HEK293 (cell line): ENCODE measurements at regions not wholly inside any gene's neighbourhood (a gene's known extent, or its start where the extent isn't known, plus 50 kb on each side); places are given as distances from the start of the nearest gene placed in this dataset.

Experiments
- CTCF ChIA-PET: fragments of 350-600 bp; formaldehyde crosslinking; extraction: SDS; loops from one replicate; lab custom pipeline; 2021; ENCODE audit warnings: antibody characterized with exemption; lab: Yijun Ruan, JAX
- POLR2A ChIA-PET: fragments of 300-600 bp; formaldehyde crosslinking; extraction: SDS; loops from one replicate; lab custom pipeline; 2020; ENCODE audit warnings: antibody characterized with exemption, inconsistent platforms; lab: Yijun Ruan, JAX
- H3K27ac ChIP-seq: fragments of 200-500 bp; sonication (Bioruptor generic); 2 replicates; pipeline ENCODE4 v1.5.1; 2014; ENCODE audit warnings: low read depth, low read length, control low read depth, inconsistent platforms; ENCODE audit errors: extremely low read depth
- H3K36me3 ChIP-seq, 2 experiments: fragments of 200-500 bp in 1 of 2; sonication (Bioruptor generic) in 1 of 2; 1 replicate in 1 of 2; 2 replicates in 1 of 2; pipeline ENCODE4 v1.5.1; 2014 to 2017; ENCODE audit warnings: inconsistent platforms in 2 of 2, low read length in 2 of 2; ENCODE audit not compliant: control insufficient read depth in 2 of 2, insufficient read depth in 1 of 2
- H3K4me1 ChIP-seq: fragments of 200-500 bp; sonication (Bioruptor generic); 2 replicates; pipeline ENCODE4 v1.5.1; 2014; ENCODE audit warnings: mild to moderate bottlenecking, low read length, inconsistent platforms; ENCODE audit not compliant: control insufficient read depth, insufficient read depth
- H3K4me3 ChIP-seq: 2 replicates; pipeline ENCODE4 v1.5.1; 2011; ENCODE audit warnings: low read depth, mild to moderate bottlenecking, control low read depth, low read length, moderate library complexity
- H3K9me3 ChIP-seq: fragments of 200-500 bp; sonication (Bioruptor generic); 2 replicates; pipeline ENCODE4 v1.5.1; 2014; ENCODE audit warnings: low read depth, low read length, inconsistent platforms; ENCODE audit not compliant: control insufficient read depth, insufficient read depth
- FEZF1 ChIP-seq: fragments of 450-650 bp; formaldehyde crosslinking; IDR thresholded peaks from 2 replicates; pipeline ENCODE4 v1.5.1; 2016; ENCODE audit warnings: missing biosample characterization, missing genetic modification characterization
- HIC1 ChIP-seq: fragments of 450-650 bp; formaldehyde crosslinking; IDR thresholded peaks from 2 replicates; pipeline ENCODE4 v1.5.1; 2016; ENCODE audit warnings: missing biosample characterization, missing genetic modification characterization
- KLF17 ChIP-seq: fragments of 450-650 bp; formaldehyde crosslinking; IDR thresholded peaks from 2 replicates; pipeline ENCODE4 v1.5.1; 2016; ENCODE audit warnings: missing biosample characterization, missing genetic modification characterization
- KLF7 ChIP-seq: fragments of 450-650 bp; formaldehyde crosslinking; IDR thresholded peaks from 2 replicates; pipeline ENCODE4 v1.5.1; 2016; ENCODE audit warnings: missing biosample characterization, missing genetic modification characterization, borderline replicate concordance
- SCRT2 ChIP-seq: fragments of 450-650 bp; formaldehyde crosslinking; IDR thresholded peaks from 2 replicates; pipeline ENCODE4 v1.5.1; 2016; ENCODE audit warnings: missing biosample characterization, missing genetic modification characterization
- SP2 ChIP-seq: fragments of 450-650 bp; formaldehyde crosslinking; IDR thresholded peaks from 2 replicates; pipeline ENCODE4 v1.5.1; 2016; ENCODE audit warnings: missing biosample characterization, missing genetic modification characterization
- TCF7L2 ChIP-seq: IDR thresholded peaks from 2 replicates; pipeline ENCODE4 v1.6.1; 2011; ENCODE audit warnings: low read depth, mild to moderate bottlenecking, inconsistent platforms, low read length, moderate library complexity, borderline replicate concordance
- ZBTB21 ChIP-seq: fragments of 450-650 bp; formaldehyde crosslinking; IDR thresholded peaks from 2 replicates; pipeline ENCODE4 v1.5.1; 2017; ENCODE audit warnings: missing biosample characterization, missing genetic modification characterization
- ZFP69B ChIP-seq: fragments of 450-650 bp; formaldehyde crosslinking; IDR thresholded peaks from 2 replicates; pipeline ENCODE4 v1.5.1; 2016; ENCODE audit warnings: missing biosample characterization, missing genetic modification characterization
- ZNF169 ChIP-seq: fragments of 450-650 bp; formaldehyde crosslinking; IDR thresholded peaks from 2 replicates; pipeline ENCODE4 v1.5.1; 2016; ENCODE audit warnings: missing biosample characterization, missing genetic modification characterization
- ZNF23 ChIP-seq: fragments of 450-650 bp; formaldehyde crosslinking; IDR thresholded peaks from 2 replicates; pipeline ENCODE4 v1.5.1; 2016; ENCODE audit warnings: missing biosample characterization, missing genetic modification characterization, borderline replicate concordance
- ZNF433 ChIP-seq: fragments of 450-650 bp; formaldehyde crosslinking; IDR thresholded peaks from 2 replicates; pipeline ENCODE4 v1.5.1; 2016; ENCODE audit warnings: missing biosample characterization, missing genetic modification characterization, low read depth
- ZNF488 ChIP-seq: fragments of 450-650 bp; formaldehyde crosslinking; IDR thresholded peaks from 2 replicates; pipeline ENCODE4 v1.5.1; 2016; ENCODE audit warnings: missing biosample characterization, missing genetic modification characterization
- ZNF571 ChIP-seq: fragments of 450-650 bp; formaldehyde crosslinking; IDR thresholded peaks from 2 replicates; pipeline ENCODE4 v1.5.0; 2017; ENCODE audit warnings: missing biosample characterization, missing genetic modification characterization
- ZNF610 ChIP-seq: fragments of 450-650 bp; formaldehyde crosslinking; IDR thresholded peaks from 2 replicates; pipeline ENCODE4 v1.5.1; 2016; ENCODE audit warnings: missing biosample characterization, missing genetic modification characterization, borderline replicate concordance
- ZNF692 ChIP-seq: fragments of 450-650 bp; formaldehyde crosslinking; IDR thresholded peaks from 2 replicates; pipeline ENCODE4 v1.5.1; 2016; ENCODE audit warnings: missing biosample characterization, missing genetic modification characterization
- ZNF701 ChIP-seq: fragments of 450-650 bp; formaldehyde crosslinking; IDR thresholded peaks from 2 replicates; pipeline ENCODE4 v1.5.1; 2016; ENCODE audit warnings: missing biosample characterization, missing genetic modification characterization
- ZNF707 ChIP-seq: fragments of 450-650 bp; formaldehyde crosslinking; IDR thresholded peaks from 2 replicates; pipeline ENCODE4 v1.5.1; 2016; ENCODE audit warnings: missing biosample characterization, missing genetic modification characterization
- ZSCAN16 ChIP-seq: fragments of 450-650 bp; formaldehyde crosslinking; IDR thresholded peaks from 2 replicates; pipeline ENCODE4 v1.5.1; 2016; ENCODE audit warnings: missing biosample characterization, missing genetic modification characterization

GRCh38 chr11:23308041-23308440, 447.8 kb upstream of the CCDC179 start:
- no peak overlapping the region for H3K27ac ChIP-seq
- no peaks in the 10 kb centered on the region for H3K9me3 ChIP-seq
- TF ChIP-seq TCF7L2 = no peak
- TF ChIP-seq ZNF571 = no peak
- TF ChIP-seq, all 188 proteins: peak for 0
- ChIA-PET CTCF (no interaction called here), POLR2A (no interaction called here)
- H3K36me3 ChIP-seq = no peaks in the 10 kb centered on the region
- H3K4me3 ChIP-seq = no peak overlapping the region
- H3K4me1 ChIP-seq = no peaks in the 10 kb centered on the region

GRCh38 chr11:23310276-23310675, 450.0 kb upstream of the CCDC179 start:
- TF ChIP-seq ZNF701 (tag by site-specific recombination) (no peak), ZBTB21 (tag by site-specific recombination) (no peak), ZNF169 (tag by site-specific recombination) (no peak), KLF7 (no peak)
- TF ChIP-seq, all 188 proteins: peak for 0
- no peak overlapping the region for H3K27ac ChIP-seq
- H3K4me3 ChIP-seq = no peak overlapping the region
- POLR2A ChIA-PET = no interaction called here
- no peaks in the 10 kb centered on the region for H3K9me3 ChIP-seq
- H3K4me1 ChIP-seq = no peaks in the 10 kb centered on the region
- no peaks in the 10 kb centered on the region for H3K36me3 ChIP-seq
- CTCF ChIA-PET = interaction anchor here (0.6 to 1.1 kb wide), 2 partner anchors 8 to 686 kb away, joined by 3 to 4 read pairs; no protein-coding TSS in a partner anchor

GRCh38 chr11:23311986-23312940, 452.0 kb upstream of the CCDC179 start:
- no peak for TF ChIP-seq SP2 (tag by site-specific recombination)
- TF ChIP-seq ZNF692 (tag by site-specific recombination) = no peak
- TF ChIP-seq SCRT2 (tag by site-specific recombination) = no peak
- TF ChIP-seq ZNF488 (tag by site-specific recombination) = no peak
- TF ChIP-seq ZNF433 (tag by site-specific recombination) = no peak
- TF ChIP-seq HIC1 (tag by site-specific recombination) = no peak
- TF ChIP-seq ZNF610 (tag by site-specific recombination) = no peak
- no peak for TF ChIP-seq ZFP69B (tag by site-specific recombination)
- TF ChIP-seq FEZF1 (tag by site-specific recombination) = no peak
- TF ChIP-seq ZSCAN16 = no peak
- TF ChIP-seq ZNF707 (tag by site-specific recombination) = no peak
- TF ChIP-seq ZNF23 (tag by site-specific recombination) = no peak
- TF ChIP-seq KLF17 (tag by site-specific recombination) = no peak
- Histone ChIP-seq H3K4me1 (no peaks in the 10 kb centered on the region), H3K4me3 (no peak overlapping the region), H3K36me3 (no peaks in the 10 kb centered on the region), H3K9me3 (no peaks in the 10 kb centered on the region), H3K27ac (no peak overlapping the region)
- CTCF ChIA-PET = no interaction called here
- POLR2A ChIA-PET = no interaction called here
